Stimulated activated naive B cell treated with anti-CD40 and anti-IgM and Interleukin-4, amounts not matched to agents 10 μg/mL and 1 μg/mL and 100 μg/mL, for 72 hours (primary cell): ENCODE measurements at regions not wholly inside any gene's neighbourhood (a gene's known extent, or its start where the extent isn't known, plus 50 kb on each side); places are given as distances from the start of the nearest gene placed in this dataset.

ENCODE experiments used
- ATAC-seq, 2 donors: fragments of 150-1000 bp; cut with Tn5 transposase; replicated peaks; 2 replicates each; pipeline ENCODE4 v1.10.0; 2021; ENCODE audit warnings: moderate library complexity in 1 of 2
- DNase-seq: peaks from one replicate; pipeline ENCODE4 v3.0.0; 2021
- H3K27ac Mint-ChIP-seq: one replicate; pipeline ENCODE4 v1.8.0; 2022; ENCODE audit warnings: mild to moderate bottlenecking, mixed read lengths
- H3K27me3 Mint-ChIP-seq, 2 donors: one replicate each; pipeline ENCODE4 v1.8.0; 2022; ENCODE audit warnings: mixed read lengths in 2 of 2
- H3K36me3 Mint-ChIP-seq, 2 donors: one replicate each; pipeline ENCODE4 v1.8.0; 2022; ENCODE audit warnings: mixed read lengths in 2 of 2, mild to moderate bottlenecking in 1 of 2
- H3K4me1 Mint-ChIP-seq, 2 donors: one replicate each; pipeline ENCODE4 v1.8.0; 2022; ENCODE audit warnings: mixed read lengths in 2 of 2, mild to moderate bottlenecking in 1 of 2
- H3K4me3 Mint-ChIP-seq, 2 donors: one replicate each; pipeline ENCODE4 v1.8.0; 2022; ENCODE audit warnings: mild to moderate bottlenecking in 2 of 2, mixed read lengths in 2 of 2, moderate library complexity in 1 of 2
- H3K9me3 Mint-ChIP-seq, 2 donors: one replicate each; pipeline ENCODE4 v1.8.0; 2022; ENCODE audit warnings: mixed read lengths in 2 of 2, mild to moderate bottlenecking in 1 of 2

DNA sequence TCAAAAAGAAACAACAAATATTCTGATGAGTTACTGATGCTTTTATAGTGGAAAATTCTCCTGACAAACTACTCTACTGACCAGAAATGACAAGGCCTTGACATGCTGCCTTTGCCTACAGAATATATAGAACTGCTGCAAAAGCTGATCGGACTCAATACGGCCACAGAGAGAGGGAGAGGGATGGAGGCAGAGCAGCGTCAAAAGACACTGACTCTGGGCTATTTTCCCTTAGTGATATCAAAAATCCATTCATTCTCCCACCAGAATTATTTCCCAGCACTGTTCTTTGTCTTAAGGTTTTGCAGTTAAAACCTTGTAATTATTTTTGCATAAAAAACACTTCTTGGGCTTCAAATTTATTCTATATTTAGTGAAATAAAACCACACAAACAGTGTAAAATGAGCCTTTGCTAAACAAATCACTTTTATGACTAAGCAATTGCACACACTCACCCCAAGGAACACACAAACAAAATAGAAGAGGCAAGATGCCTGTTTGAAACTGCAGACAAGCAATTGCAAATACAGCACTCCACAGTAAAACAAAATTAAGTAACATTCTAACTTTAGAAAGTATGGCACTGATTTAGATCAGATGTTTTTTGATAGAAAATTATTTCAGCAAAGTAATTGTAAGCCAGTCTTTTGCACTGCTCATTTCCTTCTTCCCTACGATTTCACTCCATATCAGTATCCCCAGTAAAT, 1036.4 kb downstream of the ADGRL2 start:
- H3K27me3 Mint-ChIP-seq: no peaks in the 10 kb centered on the region
- no peaks in the 10 kb centered on the region for H3K9me3 Mint-ChIP-seq
- DNase-seq: no peak
- H3K27ac Mint-ChIP-seq: no peak overlapping the region
- no peaks in the 10 kb centered on the region for H3K4me1 Mint-ChIP-seq
- no peak overlapping the region for H3K4me3 Mint-ChIP-seq
- H3K36me3 Mint-ChIP-seq: no peaks in the 10 kb centered on the region
- no peak for ATAC-seq

DNA sequence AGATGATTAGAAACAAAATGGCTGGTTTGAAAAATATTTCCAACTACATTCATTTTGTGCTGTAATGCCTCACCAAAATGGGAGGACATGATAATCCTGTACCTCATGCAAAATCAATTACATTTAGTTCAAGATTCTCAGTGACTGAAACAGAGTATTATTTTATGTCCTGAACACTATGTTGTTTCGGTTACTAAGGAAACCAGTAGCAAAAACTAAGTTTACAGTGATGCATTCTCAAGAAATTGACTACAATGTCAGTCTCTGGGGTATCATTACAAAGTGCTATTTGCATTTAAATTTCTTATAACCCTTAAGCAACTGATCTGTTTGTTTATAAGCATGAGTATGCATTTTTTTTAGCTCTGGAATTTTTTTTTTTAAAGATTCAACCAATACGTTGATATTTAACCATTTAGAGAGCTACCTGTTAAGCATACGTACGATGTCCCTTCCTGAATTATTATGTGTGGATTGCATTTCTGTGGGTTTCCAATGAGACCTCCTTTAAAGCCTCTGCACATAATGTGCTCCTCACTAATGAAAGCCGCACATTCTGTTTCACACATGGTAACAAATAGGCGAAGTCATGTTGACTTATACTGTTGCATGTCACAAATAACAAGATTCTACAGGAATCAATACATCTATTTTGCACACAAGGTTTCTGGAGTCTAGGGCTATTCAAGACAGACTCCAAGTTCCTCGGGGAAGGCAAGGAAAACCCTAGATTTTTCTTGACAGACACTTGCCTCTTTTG, 1035.7 kb downstream of the ADGRL2 start:
- Mint-ChIP-seq H3K4me1 (no peaks in the 10 kb centered on the region), H3K27me3 (no peaks in the 10 kb centered on the region), H3K36me3 (no peaks in the 10 kb centered on the region), H3K27ac (no peak overlapping the region), H3K4me3 (no peak overlapping the region), H3K9me3 (no peaks in the 10 kb centered on the region)
- no peak for ATAC-seq
- no peak for DNase-seq

GRCh38 chr1:82830690-82831380, 1030.1 kb downstream of the ADGRL2 start:
- H3K9me3 Mint-ChIP-seq: no peaks in the 10 kb centered on the region
- H3K36me3 Mint-ChIP-seq: no peaks in the 10 kb centered on the region
- H3K4me3 Mint-ChIP-seq: no peak overlapping the region
- ATAC-seq (no peak), DNase-seq (no peak)
- H3K4me1 Mint-ChIP-seq: no peaks in the 10 kb centered on the region
- no peaks in the 10 kb centered on the region for H3K27me3 Mint-ChIP-seq
- no peak overlapping the region for H3K27ac Mint-ChIP-seq

DNA sequence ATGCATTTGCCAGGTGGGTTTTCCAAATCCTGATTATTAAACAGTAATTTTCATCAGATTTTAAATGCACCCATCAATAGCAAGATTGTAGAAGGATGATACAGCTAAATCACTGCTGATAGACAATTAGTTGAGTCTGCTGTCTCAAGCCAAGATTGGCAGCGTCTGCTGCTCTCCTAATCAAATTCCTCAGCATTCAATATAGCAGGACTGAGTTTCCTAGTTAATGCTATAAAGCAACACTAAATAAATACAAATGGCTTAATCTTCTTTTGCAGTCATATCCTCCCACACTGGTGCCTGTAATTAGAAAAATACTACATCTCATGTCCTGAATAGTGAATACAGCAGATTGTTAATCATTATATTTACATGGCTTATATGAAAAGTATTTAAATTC, 1028.8 kb downstream of the ADGRL2 start:
- H3K36me3 Mint-ChIP-seq: no peaks in the 10 kb centered on the region
- ATAC-seq (no peak), DNase-seq (no peak)
- no peak overlapping the region for H3K27ac Mint-ChIP-seq
- H3K9me3 Mint-ChIP-seq: no peaks in the 10 kb centered on the region
- H3K27me3 Mint-ChIP-seq: no peaks in the 10 kb centered on the region
- H3K4me1 Mint-ChIP-seq: no peaks in the 10 kb centered on the region
- H3K4me3 Mint-ChIP-seq: no peak overlapping the region

- Mint-ChIP-seq H3K4me1 (peaks cover 4% of the 10 kb centered on the region in 2 donors), H3K27ac (no peak overlapping the region), H3K9me3 (no peaks in the 10 kb centered on the region), H3K36me3 (no peaks in the 10 kb centered on the region), H3K27me3 (no peaks in the 10 kb centered on the region), H3K4me3 (no peak overlapping the region)
- ATAC-seq: no peak
- DNase-seq: no peak
These were observed 1023.1 kb downstream of the ADGRL2 start for GRCh38 chr1:82823876-82824275.

- peaks cover 7 to 8% of the 10 kb centered on the region in 2 donors for H3K4me1 Mint-ChIP-seq
- no peaks in the 10 kb centered on the region for H3K36me3 Mint-ChIP-seq
- ATAC-seq (no peak), DNase-seq (no peak)
- no peaks in the 10 kb centered on the region for H3K27me3 Mint-ChIP-seq
- H3K4me3 Mint-ChIP-seq: no peak overlapping the region
- no peak overlapping the region for H3K27ac Mint-ChIP-seq
- no peaks in the 10 kb centered on the region for H3K9me3 Mint-ChIP-seq
These were observed 1020.1 kb downstream of the ADGRL2 start for GRCh38 chr1:82820816-82821215.

DNA sequence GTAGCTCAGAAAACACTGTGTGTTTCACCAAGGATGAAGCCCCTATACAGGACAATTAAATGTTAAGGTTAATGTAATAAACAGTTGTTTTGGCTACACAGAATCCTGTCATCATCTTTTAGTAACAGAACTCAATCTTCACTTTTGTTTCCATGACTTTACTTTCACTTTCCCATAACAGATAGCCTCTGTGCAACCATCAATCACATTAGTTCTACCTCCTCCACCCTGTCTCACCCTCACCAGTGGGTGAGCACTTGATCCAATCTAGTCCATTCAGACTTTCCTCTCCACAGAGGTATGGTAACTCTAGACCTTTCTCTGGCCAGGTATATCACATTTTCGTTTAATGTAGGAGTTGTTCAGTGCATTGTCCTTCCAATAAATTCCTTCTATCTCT, 1018.5 kb downstream of the ADGRL2 start:
- Mint-ChIP-seq H3K27ac (no peak overlapping the region), H3K4me3 (peak overlapping the region in 1 of 2 donors; percentile 17), H3K27me3 (no peaks in the 10 kb centered on the region), H3K9me3 (no peaks in the 10 kb centered on the region), H3K4me1 (peaks cover 7 to 8% of the 10 kb centered on the region in 2 donors), H3K36me3 (no peaks in the 10 kb centered on the region)
- ATAC-seq: peak; percentile 27 to 47
- no peak for DNase-seq

- no peak overlapping the region for H3K27ac Mint-ChIP-seq
- no peak overlapping the region for H3K4me3 Mint-ChIP-seq
These were observed 1017.9 kb downstream of the ADGRL2 start for GRCh38 chr1:82818586-82818985.

DNA sequence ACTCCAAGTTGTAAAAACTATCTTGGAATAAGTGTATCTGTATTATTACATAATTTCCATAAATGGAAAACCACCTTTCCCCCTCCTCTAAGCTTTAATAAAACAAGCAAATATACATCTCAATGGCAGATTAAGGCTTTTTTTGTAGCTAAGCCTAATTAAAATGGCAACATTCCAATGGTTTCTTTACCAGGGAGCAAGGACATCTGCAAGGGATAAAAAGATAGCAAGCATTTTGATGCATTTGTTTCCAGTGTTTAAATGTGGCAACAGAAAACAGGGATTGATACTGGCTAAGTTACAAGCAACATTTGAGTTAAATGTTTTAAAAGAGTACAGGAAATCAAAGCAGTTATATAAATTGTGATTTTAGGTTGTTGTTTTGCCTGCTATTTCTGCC, 1012.7 kb downstream of the ADGRL2 start:
- H3K9me3 Mint-ChIP-seq: no peaks in the 10 kb centered on the region
- H3K4me3 Mint-ChIP-seq: no peak overlapping the region
- no peaks in the 10 kb centered on the region for H3K36me3 Mint-ChIP-seq
- no peaks in the 10 kb centered on the region for H3K4me1 Mint-ChIP-seq
- no peak overlapping the region for H3K27ac Mint-ChIP-seq
- H3K27me3 Mint-ChIP-seq: no peaks in the 10 kb centered on the region
- DNase-seq: no peak
- no peak for ATAC-seq

More at GRCh38 chr1:82818586-82818985, 1017.9 kb downstream of the ADGRL2 start:
- H3K36me3 Mint-ChIP-seq: no peaks in the 10 kb centered on the region
- DNase-seq: no peak
- peaks cover 7 to 8% of the 10 kb centered on the region in 2 donors for H3K4me1 Mint-ChIP-seq
- no peaks in the 10 kb centered on the region for H3K27me3 Mint-ChIP-seq
- no peak for ATAC-seq
- no peaks in the 10 kb centered on the region for H3K9me3 Mint-ChIP-seq

GRCh38 chr1:82810601-82811000, 1009.9 kb downstream of the ADGRL2 start:
- H3K36me3 Mint-ChIP-seq: no peaks in the 10 kb centered on the region
- DNase-seq: no peak
- H3K9me3 Mint-ChIP-seq: no peaks in the 10 kb centered on the region
- ATAC-seq: no peak
- no peak overlapping the region for H3K4me3 Mint-ChIP-seq
- no peak overlapping the region for H3K27ac Mint-ChIP-seq
- no peaks in the 10 kb centered on the region for H3K27me3 Mint-ChIP-seq
- H3K4me1 Mint-ChIP-seq: no peaks in the 10 kb centered on the region

DNA sequence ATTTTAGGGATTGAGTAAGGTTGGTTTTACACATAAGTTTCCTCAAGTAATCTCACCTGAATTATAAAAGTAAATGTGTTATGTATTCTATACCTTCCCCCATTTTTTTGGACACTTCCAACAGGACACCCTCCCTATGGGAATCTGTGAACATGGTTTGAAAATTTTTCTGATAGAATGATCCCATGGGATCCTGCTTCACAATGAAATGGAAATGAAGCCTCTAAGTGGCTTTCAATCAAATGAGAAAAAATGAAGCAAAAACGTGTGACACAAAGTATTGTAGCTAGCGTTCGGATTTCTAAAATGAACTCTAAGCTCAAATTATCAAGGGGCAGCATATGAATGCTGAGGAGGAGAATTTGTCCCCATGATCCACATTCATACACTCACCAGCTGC, 1006.8 kb downstream of the ADGRL2 start:
- H3K27me3 Mint-ChIP-seq: no peaks in the 10 kb centered on the region
- H3K36me3 Mint-ChIP-seq: no peaks in the 10 kb centered on the region
- H3K4me1 Mint-ChIP-seq: no peaks in the 10 kb centered on the region
- DNase-seq (no peak), ATAC-seq (no peak)
- no peaks in the 10 kb centered on the region for H3K9me3 Mint-ChIP-seq
- no peak overlapping the region for H3K4me3 Mint-ChIP-seq
- H3K27ac Mint-ChIP-seq: no peak overlapping the region

DNA sequence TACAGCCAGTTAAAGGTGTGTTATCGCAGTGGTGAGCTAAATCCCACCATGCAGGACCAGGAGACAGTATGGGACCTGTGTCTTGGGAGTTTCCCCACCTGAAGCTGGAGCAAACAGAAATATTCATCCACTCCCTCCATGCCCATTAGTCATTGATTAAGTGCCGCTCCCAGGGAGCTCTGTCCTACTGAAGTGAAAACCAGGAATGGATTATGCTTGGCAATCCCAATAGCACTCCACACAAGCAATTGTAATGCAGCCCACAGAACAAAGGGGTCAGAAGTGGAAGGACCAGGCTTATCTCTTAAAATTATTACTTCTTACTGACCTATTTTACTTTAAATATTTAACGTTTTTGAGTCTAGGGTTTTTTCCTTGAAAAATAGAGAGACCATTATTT, 1005.4 kb downstream of the ADGRL2 start:
- no peaks in the 10 kb centered on the region for H3K36me3 Mint-ChIP-seq
- H3K27me3 Mint-ChIP-seq: no peaks in the 10 kb centered on the region
- no peak overlapping the region for H3K4me3 Mint-ChIP-seq
- DNase-seq (no peak), ATAC-seq (no peak)
- H3K4me1 Mint-ChIP-seq: no peaks in the 10 kb centered on the region
- H3K9me3 Mint-ChIP-seq: no peaks in the 10 kb centered on the region
- no peak overlapping the region for H3K27ac Mint-ChIP-seq

DNA sequence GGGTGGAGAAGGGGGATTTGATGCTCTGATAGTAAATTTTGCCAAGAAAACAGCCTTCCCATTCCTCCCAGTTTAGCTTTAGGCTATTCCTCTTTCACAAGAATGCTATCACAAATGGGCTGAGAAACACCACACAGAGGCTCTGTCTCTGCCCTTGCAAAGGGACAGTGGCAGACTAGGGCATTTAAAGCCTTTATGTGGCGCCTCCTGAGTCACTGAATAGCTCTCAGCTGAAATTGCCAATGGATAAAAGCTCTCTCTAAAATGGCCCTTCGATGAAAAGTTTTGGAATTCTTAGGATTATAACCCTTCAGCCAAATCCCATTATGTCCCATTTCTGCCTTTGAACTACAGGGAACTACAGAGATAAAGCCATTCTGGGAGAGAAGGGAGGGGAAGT, 1000.4 kb downstream of the ADGRL2 start:
- H3K9me3 Mint-ChIP-seq: peaks cover 7 to 10% of the 10 kb centered on the region in 2 donors
- DNase-seq (no peak), ATAC-seq (no peak)
- H3K4me3 Mint-ChIP-seq: no peak overlapping the region
- H3K27me3 Mint-ChIP-seq: no peaks in the 10 kb centered on the region
- H3K4me1 Mint-ChIP-seq: no peaks in the 10 kb centered on the region
- no peaks in the 10 kb centered on the region for H3K36me3 Mint-ChIP-seq
- no peak overlapping the region for H3K27ac Mint-ChIP-seq

- H3K4me1 Mint-ChIP-seq: peaks cover under 1 to 1% of the 10 kb centered on the region in 2 donors
- no peak for DNase-seq
- no peak overlapping the region for H3K4me3 Mint-ChIP-seq
- H3K9me3 Mint-ChIP-seq: peaks cover 7 to 10% of the 10 kb centered on the region in 2 donors
- ATAC-seq: no peak
- no peaks in the 10 kb centered on the region for H3K27me3 Mint-ChIP-seq
- no peak overlapping the region for H3K27ac Mint-ChIP-seq
- no peaks in the 10 kb centered on the region for H3K36me3 Mint-ChIP-seq
These were observed 1000.0 kb downstream of the ADGRL2 start for GRCh38 chr1:82800721-82801120.

GRCh38 chr1:82799261-82799660, 998.5 kb downstream of the ADGRL2 start:
- no peaks in the 10 kb centered on the region for H3K36me3 Mint-ChIP-seq
- no peak overlapping the region for H3K4me3 Mint-ChIP-seq

More at GRCh38 chr1:82799261-82799660, 998.5 kb downstream of the ADGRL2 start:
- ATAC-seq (no peak), DNase-seq (no peak)
- peaks cover 5 to 9% of the 10 kb centered on the region in 2 donors for H3K4me1 Mint-ChIP-seq
- H3K27me3 Mint-ChIP-seq: no peaks in the 10 kb centered on the region
- H3K9me3 Mint-ChIP-seq: peaks cover 7 to 10% of the 10 kb centered on the region in 2 donors
- H3K27ac Mint-ChIP-seq: no peak overlapping the region
